ENCODE measurements at regions not wholly inside any gene's neighbourhood (a gene's known extent, or its start where the extent isn't known, plus 50 kb on each side); places are given as distances from the start of the nearest gene placed in this dataset.

GRCh38 chr16:65782611-65783600, 583.6 kb upstream of the CDH5 start:
- Mint-ChIP-seq H3K27ac (no peak overlapping the region), H3K9me3 (no peaks in the 10 kb centered on the region), H3K36me3 (ENCODE audit: low read depth) (no peaks in the 10 kb centered on the region), H3K27me3 (no peaks in the 10 kb centered on the region), H3K4me1 (ENCODE audit: low read depth) (no peaks in the 10 kb centered on the region), H3K4me3 (no peak overlapping the region)
- DNase-seq = no peak

DNA sequence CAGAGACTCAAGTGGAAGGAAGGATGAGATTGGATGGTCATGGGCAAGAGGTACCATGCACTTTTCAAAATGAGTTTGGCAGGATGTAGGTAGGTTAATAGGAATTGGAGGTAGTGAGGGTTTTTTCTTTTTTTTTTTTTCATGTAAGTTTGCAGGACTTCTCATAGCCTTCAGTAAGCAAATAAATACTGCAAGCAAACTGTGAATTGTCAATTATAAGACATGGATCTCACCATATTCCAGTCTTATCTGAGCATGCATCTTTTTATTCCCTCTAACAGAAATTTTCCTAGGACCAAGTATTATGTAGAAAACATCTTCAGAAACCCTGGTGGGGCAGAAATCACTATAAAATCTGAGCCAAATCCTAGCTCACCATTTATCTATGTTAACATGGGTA, 584.6 kb upstream of the CDH5 start:
- Mint-ChIP-seq H3K27me3 (no peaks in the 10 kb centered on the region), H3K4me1 (ENCODE audit: low read depth) (no peaks in the 10 kb centered on the region), H3K27ac (no peak overlapping the region), H3K4me3 (no peak overlapping the region), H3K9me3 (peaks cover 3% of the 10 kb centered on the region), H3K36me3 (ENCODE audit: low read depth) (no peaks in the 10 kb centered on the region)
- DNase-seq = no peak

GRCh38 chr16:65781363-65781762, 585.1 kb upstream of the CDH5 start:
- peaks cover 3% of the 10 kb centered on the region for H3K9me3 Mint-ChIP-seq
- no peak overlapping the region for H3K4me3 Mint-ChIP-seq
- DNase-seq = no peak
- H3K4me1 Mint-ChIP-seq (ENCODE audit: low read depth) = no peaks in the 10 kb centered on the region
- no peaks in the 10 kb centered on the region for H3K27me3 Mint-ChIP-seq
- no peaks in the 10 kb centered on the region for H3K36me3 Mint-ChIP-seq (ENCODE audit: low read depth)
- no peak overlapping the region for H3K27ac Mint-ChIP-seq

DNA sequence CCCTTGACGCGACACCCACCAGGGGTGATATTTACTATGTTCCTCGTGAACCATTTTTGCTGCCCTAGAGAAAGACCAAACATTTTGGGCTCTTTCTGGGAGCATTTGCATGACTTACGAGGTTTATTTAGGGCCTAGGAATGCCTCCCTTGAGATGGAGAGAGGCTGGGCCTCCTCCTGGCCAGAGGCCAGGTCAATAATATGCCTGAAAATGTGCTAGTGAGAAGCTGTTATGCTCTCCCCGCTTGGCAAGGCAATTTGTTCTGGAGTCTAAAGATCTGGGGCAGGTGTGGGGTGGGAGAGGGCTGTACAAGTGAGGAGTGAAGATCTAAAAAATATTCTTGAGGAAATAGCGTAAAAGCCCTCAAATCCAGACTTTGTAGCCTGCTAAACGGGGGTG, 587.3 kb upstream of the CDH5 start:
- no peak overlapping the region for H3K4me3 Mint-ChIP-seq
- H3K27ac Mint-ChIP-seq = no peak overlapping the region
- no peak for DNase-seq
- no peaks in the 10 kb centered on the region for H3K36me3 Mint-ChIP-seq (ENCODE audit: low read depth)
- H3K9me3 Mint-ChIP-seq = peaks cover 3% of the 10 kb centered on the region
- H3K27me3 Mint-ChIP-seq = no peaks in the 10 kb centered on the region
- H3K4me1 Mint-ChIP-seq (ENCODE audit: low read depth) = no peaks in the 10 kb centered on the region

GRCh38 chr16:65776639-65777183, 589.8 kb upstream of the CDH5 start:
- Mint-ChIP-seq H3K9me3 (peaks cover 6% of the 10 kb centered on the region), H3K4me3 (no peak overlapping the region), H3K36me3 (ENCODE audit: low read depth) (no peaks in the 10 kb centered on the region), H3K27ac (no peak overlapping the region), H3K27me3 (no peaks in the 10 kb centered on the region), H3K4me1 (ENCODE audit: low read depth) (no peaks in the 10 kb centered on the region)
- DNase-seq = no peak

DNA sequence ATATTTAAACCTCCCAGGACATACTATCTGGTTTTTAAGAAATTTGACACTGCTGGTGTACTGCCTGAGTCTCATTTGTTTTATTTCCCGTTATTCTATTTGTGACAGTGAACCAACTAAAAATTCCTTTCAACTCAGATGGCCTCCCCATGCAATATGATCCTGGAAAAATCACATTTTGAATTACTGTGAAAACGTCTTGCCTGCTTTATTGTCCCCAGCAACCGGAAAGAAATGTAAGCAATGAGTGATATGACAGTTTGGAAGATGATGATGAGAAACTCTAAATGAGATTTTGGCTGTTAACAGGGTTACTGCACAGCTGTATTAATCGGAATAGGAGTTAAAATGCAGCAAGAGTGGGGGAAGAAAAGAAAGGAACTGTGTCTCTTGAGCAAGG, 590.7 kb upstream of the CDH5 start:
- Mint-ChIP-seq H3K27ac (no peak overlapping the region), H3K9me3 (peaks cover 6% of the 10 kb centered on the region), H3K4me1 (ENCODE audit: low read depth) (no peaks in the 10 kb centered on the region), H3K4me3 (no peak overlapping the region), H3K27me3 (no peaks in the 10 kb centered on the region), H3K36me3 (ENCODE audit: low read depth) (no peaks in the 10 kb centered on the region)
- DNase-seq = no peak

GRCh38 chr16:65774350-65774749, 592.1 kb upstream of the CDH5 start:
- Mint-ChIP-seq H3K27me3 (no peaks in the 10 kb centered on the region), H3K9me3 (peaks cover 10% of the 10 kb centered on the region), H3K4me3 (no peak overlapping the region), H3K36me3 (ENCODE audit: low read depth) (no peaks in the 10 kb centered on the region), H3K4me1 (ENCODE audit: low read depth) (no peaks in the 10 kb centered on the region), H3K27ac (no peak overlapping the region)
- DNase-seq = no peak

- Mint-ChIP-seq H3K27me3 (no peaks in the 10 kb centered on the region), H3K9me3 (peaks cover 10% of the 10 kb centered on the region), H3K36me3 (ENCODE audit: low read depth) (no peaks in the 10 kb centered on the region), H3K4me1 (ENCODE audit: low read depth) (no peaks in the 10 kb centered on the region), H3K4me3 (no peak overlapping the region), H3K27ac (no peak overlapping the region)
- DNase-seq = no peak
Observed at GRCh38 chr16:65773301-65773874, 593.1 kb upstream of the CDH5 start.

GRCh38 chr16:65772134-65772732, 594.3 kb upstream of the CDH5 start:
- no peak for DNase-seq
- Mint-ChIP-seq H3K36me3 (ENCODE audit: low read depth) (no peaks in the 10 kb centered on the region), H3K9me3 (peaks cover 9% of the 10 kb centered on the region), H3K4me1 (ENCODE audit: low read depth) (no peaks in the 10 kb centered on the region), H3K27ac (no peak overlapping the region), H3K4me3 (no peak overlapping the region), H3K27me3 (no peaks in the 10 kb centered on the region)

DNA sequence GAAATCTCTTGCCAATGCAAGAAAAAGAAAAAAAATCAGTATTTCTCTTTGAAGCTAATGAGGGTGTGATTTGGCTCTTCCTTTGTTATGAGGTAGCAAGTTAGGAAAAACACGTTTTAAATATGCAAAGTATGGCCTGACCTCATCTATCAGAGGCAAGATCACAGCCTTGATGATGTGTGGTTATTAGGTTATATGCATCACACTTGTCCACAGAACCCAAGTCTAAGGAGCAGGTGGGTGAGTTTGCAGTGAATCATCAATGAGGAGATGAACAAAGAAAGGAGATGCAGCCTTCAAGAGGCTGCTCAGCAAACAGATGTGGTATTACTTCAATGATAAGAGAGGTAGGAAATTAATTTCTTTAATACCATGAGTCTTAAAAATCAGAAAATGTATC, 594.8 kb upstream of the CDH5 start:
- Mint-ChIP-seq H3K36me3 (ENCODE audit: low read depth) (no peaks in the 10 kb centered on the region), H3K9me3 (peaks cover 7% of the 10 kb centered on the region), H3K27ac (no peak overlapping the region), H3K4me1 (ENCODE audit: low read depth) (no peaks in the 10 kb centered on the region), H3K27me3 (no peaks in the 10 kb centered on the region), H3K4me3 (no peak overlapping the region)
- no peak for DNase-seq

- Mint-ChIP-seq H3K9me3 (peaks cover 7% of the 10 kb centered on the region), H3K4me1 (ENCODE audit: low read depth) (no peaks in the 10 kb centered on the region), H3K36me3 (ENCODE audit: low read depth) (no peaks in the 10 kb centered on the region), H3K27ac (no peak overlapping the region), H3K27me3 (no peaks in the 10 kb centered on the region), H3K4me3 (no peak overlapping the region)
- no peak for DNase-seq
Observed at GRCh38 chr16:65770752-65771151, 595.7 kb upstream of the CDH5 start.

DNA sequence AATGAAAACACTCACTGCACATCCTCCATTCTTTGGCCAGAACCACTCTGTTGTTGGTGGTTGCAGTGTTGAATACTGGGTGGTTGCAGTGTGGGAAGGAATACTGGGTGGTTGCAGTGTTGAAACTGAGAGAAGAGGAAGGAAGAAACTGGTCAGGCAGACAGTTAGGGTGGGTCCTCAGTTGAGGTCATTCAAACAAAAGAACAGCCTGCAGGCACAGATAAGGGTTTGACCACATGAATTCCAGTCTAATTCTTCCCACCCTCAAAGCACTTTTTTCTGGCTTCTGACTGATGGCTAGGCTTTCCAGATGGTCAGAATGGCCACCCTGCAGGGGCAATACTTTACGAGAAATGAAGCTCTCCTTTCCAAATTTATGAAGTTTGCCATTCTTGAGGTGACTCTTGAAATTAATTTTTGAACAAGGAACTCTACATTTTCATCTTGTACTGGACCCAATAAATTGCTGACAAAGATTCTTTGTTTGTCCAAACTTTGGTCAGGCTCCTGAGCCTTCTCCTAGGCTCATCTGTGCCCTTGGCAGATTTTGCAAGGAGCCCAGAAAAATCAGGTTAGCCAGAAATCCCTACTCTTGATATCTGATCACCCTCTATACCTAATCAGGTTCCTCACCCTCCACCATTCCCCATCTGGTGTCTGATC, 596.6 kb upstream of the CDH5 start:
- H3K4me3 Mint-ChIP-seq = no peak overlapping the region
- no peaks in the 10 kb centered on the region for H3K27me3 Mint-ChIP-seq
- no peak overlapping the region for H3K27ac Mint-ChIP-seq
- no peaks in the 10 kb centered on the region for H3K4me1 Mint-ChIP-seq (ENCODE audit: low read depth)
- no peaks in the 10 kb centered on the region for H3K36me3 Mint-ChIP-seq (ENCODE audit: low read depth)
- peaks cover 7% of the 10 kb centered on the region for H3K9me3 Mint-ChIP-seq
- no peak for DNase-seq

DNA sequence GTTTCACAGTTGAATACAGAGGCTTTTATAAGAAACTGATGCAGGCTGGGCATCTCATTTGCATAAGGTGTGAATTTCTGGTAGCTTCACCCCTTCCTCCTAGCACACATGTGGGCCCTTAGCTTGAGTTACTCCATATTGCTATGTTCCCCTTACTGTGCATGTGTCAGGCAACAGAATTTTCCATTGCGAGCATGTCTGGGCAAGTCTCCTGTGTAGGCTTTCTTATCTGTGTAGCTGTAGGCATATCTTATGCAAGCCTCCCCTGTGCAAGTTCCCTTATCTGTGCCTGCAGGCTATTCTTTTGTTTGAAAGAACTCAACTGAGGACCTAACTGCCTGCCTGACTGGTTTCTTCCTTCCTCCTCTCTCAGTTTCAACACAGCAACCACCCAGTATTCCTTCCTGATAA, 597.4 kb upstream of the CDH5 start:
- no peak for DNase-seq
- Mint-ChIP-seq H3K4me3 (no peak overlapping the region), H3K4me1 (ENCODE audit: low read depth) (no peaks in the 10 kb centered on the region), H3K9me3 (peaks cover 7% of the 10 kb centered on the region), H3K27ac (no peak overlapping the region), H3K27me3 (no peaks in the 10 kb centered on the region), H3K36me3 (ENCODE audit: low read depth) (no peaks in the 10 kb centered on the region)

- Mint-ChIP-seq H3K36me3 (ENCODE audit: low read depth) (no peaks in the 10 kb centered on the region), H3K27me3 (no peaks in the 10 kb centered on the region), H3K4me3 (no peak overlapping the region), H3K9me3 (peaks cover 6% of the 10 kb centered on the region), H3K27ac (no peak overlapping the region), H3K4me1 (ENCODE audit: low read depth) (no peaks in the 10 kb centered on the region)
- no peak for DNase-seq
Observed at GRCh38 chr16:65767125-65767524, 599.4 kb upstream of the CDH5 start.
